H9 (cell line): ENCODE measurements at regions not wholly inside any gene's neighbourhood (a gene's known extent, or its start where the extent isn't known, plus 50 kb on each side); places are given as distances from the start of the nearest gene placed in this dataset.

ENCODE experiments used
- DNase-seq: peaks from one replicate; pipeline ENCODE4 v3.0.0-alpha.2; 2017
- H2AFZ ChIP-seq: one replicate; pipeline ENCODE4 v1.6.1; 2013; ENCODE audit warnings: mild to moderate bottlenecking, low read length, control low read depth, moderate library complexity
- H2AK5ac ChIP-seq: 2 replicates; pipeline ENCODE4 v1.6.1; 2013; ENCODE audit warnings: low read length, control low read depth, mixed read lengths; ENCODE audit not compliant: insufficient read length
- H2BK120ac ChIP-seq: one replicate; pipeline ENCODE4 v1.6.1; 2013; ENCODE audit warnings: low read depth, mild to moderate bottlenecking, low read length, control low read depth, inconsistent platforms; ENCODE audit not compliant: poor library complexity, severe bottlenecking
- H2BK12ac ChIP-seq: 2 replicates; pipeline ENCODE4 v1.6.1; 2013; ENCODE audit warnings: low read length, control low read depth, mixed read lengths, low read depth; ENCODE audit not compliant: insufficient read length
- H2BK15ac ChIP-seq: 2 replicates; pipeline ENCODE4 v1.6.1; 2013; ENCODE audit warnings: low read depth, low read length, control low read depth
- H2BK20ac ChIP-seq: one replicate; pipeline ENCODE4 v1.6.1; 2013; ENCODE audit warnings: low read depth, mild to moderate bottlenecking, low read length, control low read depth, inconsistent platforms; ENCODE audit not compliant: poor library complexity, severe bottlenecking
- H2BK5ac ChIP-seq: 2 replicates; pipeline ENCODE4 v1.6.1; 2013; ENCODE audit warnings: low read length, control low read depth, mixed read lengths; ENCODE audit not compliant: insufficient read length
- H3K14ac ChIP-seq: 2 replicates; pipeline ENCODE4 v1.6.1; 2013; ENCODE audit warnings: low read length, control low read depth; ENCODE audit not compliant: insufficient read depth
- H3K18ac ChIP-seq: 2 replicates; pipeline ENCODE4 v1.6.1; 2013; ENCODE audit warnings: low read depth, mild to moderate bottlenecking, mixed read lengths, low read length, control low read depth; ENCODE audit not compliant: insufficient read length
- H3K23ac ChIP-seq: 2 replicates; pipeline ENCODE4 v1.6.1; 2013; ENCODE audit warnings: low read length, control low read depth, mixed read lengths, low read depth; ENCODE audit not compliant: insufficient read length
- H3K23me2 ChIP-seq: 2 replicates; pipeline ENCODE4 v1.6.1; 2013; ENCODE audit warnings: low read depth, mild to moderate bottlenecking, mixed read lengths, low read length, control low read depth; ENCODE audit not compliant: insufficient read length, poor library complexity, severe bottlenecking
- H3K27ac ChIP-seq: 2 replicates; pipeline ENCODE4 v1.5.1; 2013; ENCODE audit warnings: low read length, control low read depth, mixed read lengths, low read depth; ENCODE audit not compliant: insufficient read length
- H3K27me3 ChIP-seq: 2 replicates; pipeline ENCODE4 v1.6.1; 2013; ENCODE audit warnings: low read length, control low read depth, inconsistent platforms; ENCODE audit not compliant: insufficient read depth
- H3K4ac ChIP-seq: 2 replicates; pipeline ENCODE4 v1.6.1; 2013; ENCODE audit warnings: low read depth, mild to moderate bottlenecking, control low read depth, inconsistent platforms, low read length, moderate library complexity
- H3K4me1 ChIP-seq: 2 replicates; pipeline ENCODE4 v1.6.1; 2013; ENCODE audit warnings: low read length, control low read depth, inconsistent platforms; ENCODE audit not compliant: insufficient read depth
- H3K4me2 ChIP-seq: 2 replicates; pipeline ENCODE4 v1.6.1; 2013; ENCODE audit warnings: low read length, control low read depth, mixed read lengths; ENCODE audit not compliant: insufficient read length, insufficient read depth
- H3K56ac ChIP-seq: 2 replicates; pipeline ENCODE4 v1.6.1; 2013; ENCODE audit warnings: low read depth, mild to moderate bottlenecking, mixed read lengths, low read length, control low read depth; ENCODE audit not compliant: insufficient read length
- H3K79me1 ChIP-seq: 2 replicates; pipeline ENCODE4 v1.6.1; 2013; ENCODE audit warnings: low read depth, mild to moderate bottlenecking, moderate library complexity, low read length, control low read depth, inconsistent platforms; ENCODE audit not compliant: insufficient read depth, poor library complexity, severe bottlenecking
- H3K79me2 ChIP-seq: 2 replicates; pipeline ENCODE4 v1.6.1; 2013; ENCODE audit warnings: low read length, control low read depth, inconsistent platforms; ENCODE audit not compliant: insufficient read depth
- H3K9ac ChIP-seq: 2 replicates; pipeline ENCODE4 v1.6.1; 2013; ENCODE audit warnings: low read length, control low read depth, mixed read lengths; ENCODE audit not compliant: insufficient read length; ENCODE audit errors: extremely low read depth
- H3K9me3 ChIP-seq: one replicate; pipeline ENCODE4 v1.6.1; 2013; ENCODE audit warnings: low read depth, low read length, inconsistent platforms; ENCODE audit not compliant: control insufficient read depth
- H3T11ph ChIP-seq: one replicate; pipeline ENCODE4 v1.6.1; 2013; ENCODE audit warnings: mild to moderate bottlenecking, low read length, control low read depth, inconsistent platforms
- H4K20me1 ChIP-seq: one replicate; pipeline ENCODE4 v1.6.1; 2013; ENCODE audit not compliant: control insufficient read depth, insufficient read length, insufficient read depth
- H4K5ac ChIP-seq: 2 replicates; pipeline ENCODE4 v1.6.1; 2013; ENCODE audit warnings: low read depth, mild to moderate bottlenecking, mixed read lengths, low read length, control low read depth; ENCODE audit not compliant: insufficient read length
- H4K8ac ChIP-seq: replicated peaks from 2 replicates; pipeline ENCODE4 v1.6.1; 2013; ENCODE audit warnings: low read length, control low read depth, mixed read lengths, low read depth; ENCODE audit not compliant: insufficient read length
- H4K91ac ChIP-seq: 2 replicates; pipeline ENCODE4 v1.6.1; 2013; ENCODE audit warnings: low read depth, mild to moderate bottlenecking, moderate library complexity, mixed read lengths, low read length, control low read depth; ENCODE audit not compliant: insufficient read length
- H3K27ac Mint-ChIP-seq, 3 experiments: 2 replicates in 2 of 3; 3 replicates in 1 of 3; pipeline ENCODE4 v1.8.0; 2020 to 2021; ENCODE audit warnings: mixed read lengths in 3 of 3, mild to moderate bottlenecking in 1 of 3, moderate library complexity in 1 of 3
- H3K27me3 Mint-ChIP-seq: 2 replicates; pipeline ENCODE4 v1.8.0; 2021; ENCODE audit warnings: low read depth, mild to moderate bottlenecking, moderate library complexity, mixed read lengths
- H3K36me3 Mint-ChIP-seq, 3 experiments: 2 replicates in 2 of 3; 3 replicates in 1 of 3; pipeline ENCODE4 v1.8.0; 2020 to 2021; ENCODE audit warnings: low read depth in 3 of 3, mixed read lengths in 3 of 3; ENCODE audit not compliant: insufficient read depth in 1 of 3
- H3K4me1 Mint-ChIP-seq, 2 experiments: 2 replicates each; pipeline ENCODE4 v1.8.0; 2020; ENCODE audit warnings: mixed read lengths in 2 of 2
- H3K4me3 Mint-ChIP-seq, 2 experiments: 2 replicates in 1 of 2; 3 replicates in 1 of 2; pipeline ENCODE4 v1.8.0; 2020 to 2021; ENCODE audit warnings: mild to moderate bottlenecking in 2 of 2, mixed read lengths in 2 of 2, moderate library complexity in 1 of 2
- H3K9me3 Mint-ChIP-seq, 2 experiments: 2 replicates in 1 of 2; 3 replicates in 1 of 2; pipeline ENCODE4 v1.8.0; 2020; ENCODE audit warnings: mild to moderate bottlenecking in 2 of 2, mixed read lengths in 2 of 2, moderate library complexity in 1 of 2
- CTCF ChIP-seq: fragments of 200-600 bp; sonication (generic); conservative IDR thresholded peaks from 3 replicates; pipeline ENCODE4 v1.8.0; 2021; ENCODE audit warnings: antibody characterized with exemption, mild to moderate bottlenecking
- WGBS: extraction: QIAGEN DNeasy Blood & Tissue Kit; methylation state at CpG from one replicate; pipeline ENCODE4 v1.1.7; 2013; ENCODE audit warnings: missing lambda C conversion rate, low lambda C conversion rate, mixed read lengths; ENCODE audit not compliant: insufficient read length; ENCODE audit errors: extremely low coverage; 5-methylcytosine and 5-hydroxymethylcytosine counted together

- Histone ChIP-seq H3K4me2 (no peak overlapping the region), H3K4ac (no peak overlapping the region), H3K9me3 (no peaks in the 10 kb centered on the region), H3K79me2 (no peaks in the 10 kb centered on the region), H2AFZ (no peak overlapping the region), H3K23me2 (no peaks in the 10 kb centered on the region), H3K79me1 (no peaks in the 10 kb centered on the region), H2AK5ac (no peak overlapping the region), H3K23ac (no peak overlapping the region), H3T11ph (no peak overlapping the region), H2BK15ac (no peak overlapping the region), H2BK20ac (no peak overlapping the region), H3K4me1 (no peaks in the 10 kb centered on the region), H3K56ac (no peak overlapping the region), H3K14ac (no peak overlapping the region), H3K9ac (no peak overlapping the region), H2BK5ac (no peak overlapping the region), H4K91ac (no peak overlapping the region), H4K8ac (no peak overlapping the region), H3K27ac (no peak overlapping the region), H3K18ac (no peak overlapping the region), H4K5ac (no peak overlapping the region), H2BK12ac (no peak overlapping the region), H2BK120ac (no peak overlapping the region), H3K27me3 (no peaks in the 10 kb centered on the region), H4K20me1 (no peaks in the 10 kb centered on the region)
- Mint-ChIP-seq H3K4me3 (no peak overlapping the region), H3K27me3 (peaks cover 1% of the 10 kb centered on the region; the same call in 1 of the 2 replicates), H3K36me3 (no peaks in the 10 kb centered on the region; a peak in 1 of 7 replicates), H3K27ac (no peak overlapping the region), H3K9me3 (no peaks in the 10 kb centered on the region), H3K4me1 (peaks cover 35 to 37% of the 10 kb centered on the region in 2 experiments)
- TF ChIP-seq CTCF = no peak
- no CpG with 5 or more reads among the region's 3 CpGs for WGBS
- no peak for DNase-seq
These were observed 202.0 kb upstream of the SALL1 start for GRCh38 chr16:51353055-51353454.
